Pancreas (tissue), 10 donors: ENCODE measurements at regions not wholly inside any gene's neighbourhood (a gene's known extent, or its start where the extent isn't known, plus 50 kb on each side); places are given as distances from the start of the nearest gene placed in this dataset.

Experiments used
- ATAC-seq, 4 donors: fragments of 200-7000 bp; cut with Tn5 transposase; one replicate each; pipeline versions ENCODE4 v1.8.0 to v1.9.1; 2020; ENCODE audit warnings: mild to moderate bottlenecking in 4 of 4, moderate library complexity in 4 of 4
- DNase-seq, 6 donors: peaks; one replicate each; pipeline ENCODE4 v3.0.0-alpha.2; 2020
- FAIRE-seq: peaks from 2 replicates; lab custom pipeline; 2012; peaks lifted over from hg19 to GRCh38; lab: Jason Lieb, UNC
- H3K27ac ChIP-seq, 4 donors: fragments of 200-600 bp; sonication (generic); 1 replicate in 3 of 4; 2 replicates in 1 of 4; pipeline versions ENCODE4 v1.5.0 to v1.8.0; 2020
- H3K27me3 ChIP-seq, 4 donors: fragments of 200-600 bp; one replicate each; pipeline ENCODE4 v1.8.0; 2021
- H3K36me3 ChIP-seq, 3 donors: fragments of 200-600 bp; sonication (generic) in 1 of 3; one replicate each; pipeline versions ENCODE4 v1.5.0 to v1.8.0; 2020 to 2021
- H3K4me1 ChIP-seq, 3 donors: fragments of 200-600 bp; one replicate each; pipeline ENCODE4 v1.8.0; 2021
- H3K4me3 ChIP-seq, 4 donors: fragments of 200-600 bp; sonication (generic) in 2 of 4; one replicate each; pipeline versions ENCODE4 v1.5.0 to v1.8.0; 2020 to 2021
- H3K9me3 ChIP-seq, 4 donors: fragments of 200-600 bp; one replicate each; pipeline ENCODE4 v1.8.0; 2021
- CTCF ChIP-seq, 4 donors: fragments of 200-600 bp; sonication (generic) in 3 of 4; IDR thresholded peaks; one replicate each; pipeline versions ENCODE4 v1.5.0 to v1.8.0; 2021; ENCODE audit warnings: antibody characterized with exemption in 4 of 4
- WGBS, 2 donors: extraction: QIAGEN DNeasy Blood & Tissue Kit; methylation state at CpG; one replicate each; pipeline ENCODE4 v1.1.7; 2013; 5-methylcytosine and 5-hydroxymethylcytosine counted together
- intact Hi-C, 3 donors: fragments of 100-400 bp; cut with DNase I; formaldehyde crosslinking; loops; one replicate each; pipeline versions ENCODE4 v1.11.1 to v1.14.2; 2022
- donor health status: healthy with polysubstance abuse.
- donor health status: DM: no; HTN: no; CAD: no; lungs with moderate emphysema.
- donor health status: DM: no; HTN: no; CAD: no.
- donor health status: control.
- donor health status: control.
- donor health status: Bipolar disorder and iron deficiency.
- donor health status: DM: yes; HTN: yes; CAD: no.
- donor health status: DM: no; HTN: no; CAD: no.
- donor health status: DM: no; HTN: no; CAD: no.
- donor health status: DM: yes; HTN: yes; CAD: no.

- WGBS, 2 donors = 28 to 31% methylated on average over 2 of the region's 2 CpGs
- peak in 1 of 4 donors; percentile 40 for ATAC-seq
Observed at GRCh38 chr6:81816380-81816779, 63.9 kb upstream of the TENT5A start.

GRCh38 chr6:81814370-81815076, 62.0 kb upstream of the TENT5A start:
- ATAC-seq (peak in 2 of 4 donors; percentile 22 to 48), DNase-seq (no peak), FAIRE-seq (no peak)
- intact Hi-C loops = no loop called here
- no peaks in the 10 kb centered on the region for H3K27me3 ChIP-seq
- TF ChIP-seq CTCF (IDR thresholded peaks at IDR 0.05) = no peak
- H3K4me1 ChIP-seq = peaks cover 0 to 4% (median 0%) of the 10 kb centered on the region in 3 donors
- H3K4me3 ChIP-seq = no peak overlapping the region
- no peaks in the 10 kb centered on the region for H3K9me3 ChIP-seq
- H3K27ac ChIP-seq = no peak overlapping the region
- WGBS, 2 donors = 47 to 78% methylated on average over 2 of the region's 2 CpGs
- H3K36me3 ChIP-seq = no peaks in the 10 kb centered on the region

More at GRCh38 chr6:81816380-81816779, 63.9 kb upstream of the TENT5A start:
- no peak overlapping the region for H3K27ac ChIP-seq
- no peak for DNase-seq
- H3K27me3 ChIP-seq = no peaks in the 10 kb centered on the region
- intact Hi-C loops = no loop called here
- no peak for TF ChIP-seq CTCF (IDR thresholded peaks at IDR 0.05)
- H3K4me3 ChIP-seq = no peak overlapping the region
- no peaks in the 10 kb centered on the region for H3K9me3 ChIP-seq
- FAIRE-seq = no peak
- no peaks in the 10 kb centered on the region for H3K36me3 ChIP-seq
- peaks cover 0 to 13% (median 0%) of the 10 kb centered on the region in 3 donors for H3K4me1 ChIP-seq

- ATAC-seq = no peak
- DNase-seq = no peak
- Histone ChIP-seq H3K27ac (no peak overlapping the region), H3K27me3 (no peaks in the 10 kb centered on the region), H3K36me3 (no peaks in the 10 kb centered on the region), H3K4me1 (peaks cover 0 to 4% (median 0%) of the 10 kb centered on the region in 3 donors), H3K9me3 (no peaks in the 10 kb centered on the region), H3K4me3 (no peak overlapping the region)
- no peak for FAIRE-seq
- intact Hi-C loops = no loop called here
- TF ChIP-seq CTCF (IDR thresholded peaks at IDR 0.05) = no peak
Observed at GRCh38 chr6:81813305-81813704, 60.8 kb upstream of the TENT5A start.

- FAIRE-seq = no peak
- no peak overlapping the region for H3K27ac ChIP-seq
- intact Hi-C loops = no loop called here
- WGBS, 2 donors = 71 to 84% methylated on average over 4 of the region's 4 CpGs
- no peak overlapping the region for H3K4me3 ChIP-seq
- H3K27me3 ChIP-seq = no peaks in the 10 kb centered on the region
- TF ChIP-seq CTCF (IDR thresholded peaks at IDR 0.05) = no peak
- H3K36me3 ChIP-seq = no peaks in the 10 kb centered on the region
- ATAC-seq = peak in 1 of 4 donors; percentile 29
- H3K9me3 ChIP-seq = no peaks in the 10 kb centered on the region
- H3K4me1 ChIP-seq = peaks cover 0 to 4% (median 0%) of the 10 kb centered on the region in 3 donors
- no peak for DNase-seq
Observed at GRCh38 chr6:81812401-81812800, 59.9 kb upstream of the TENT5A start.
